Occipital lobe (tissue), 1 donor: ENCODE measurements at regions not wholly inside any gene's neighbourhood (a gene's known extent, or its start where the extent isn't known, plus 50 kb on each side); places are given as distances from the start of the nearest gene placed in this dataset.
"Not testable (repeated sequence)": the region's sequence is repeated elsewhere in the genome, so short reads cannot be mapped to it uniquely, and the experiment has no call there.

Experiments
- DNase-seq: peaks from one replicate; lab custom pipeline; 2025; lab: John Stamatoyannopoulos, UW

DNA sequence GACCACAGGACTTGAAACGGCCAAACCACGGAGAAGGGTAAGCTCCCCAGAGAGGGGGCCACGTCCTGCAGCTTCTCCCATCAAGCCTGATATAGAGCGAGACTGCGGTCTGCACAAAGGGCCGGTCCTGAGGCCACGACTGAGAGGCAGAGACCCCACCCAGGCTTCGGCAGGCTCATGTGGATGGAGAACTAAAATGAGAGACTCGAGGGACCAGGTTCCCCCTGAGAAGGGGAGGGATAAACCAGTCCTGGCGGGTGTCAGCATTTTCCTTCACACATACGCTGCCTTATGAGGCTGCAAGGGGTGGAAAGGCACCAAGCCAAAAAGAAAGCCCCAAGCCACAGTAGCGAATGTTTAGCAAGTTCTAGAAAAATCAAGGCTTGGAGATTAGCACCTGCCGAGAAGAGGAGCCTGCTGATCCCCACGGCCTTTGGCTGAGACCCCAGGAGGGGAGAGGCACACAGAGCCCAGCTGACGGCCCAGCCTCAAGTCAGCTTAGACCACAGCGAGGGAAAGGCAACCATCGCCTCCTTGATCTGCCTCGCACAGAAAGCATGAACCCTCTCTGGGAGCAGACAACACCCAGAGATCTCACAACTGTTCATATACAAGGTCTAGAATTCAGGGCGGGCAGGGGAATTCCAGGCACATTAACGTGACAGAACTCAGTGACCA lies 92.6 kb upstream of the RNF32 start:
- no peak for DNase-seq

DNA sequence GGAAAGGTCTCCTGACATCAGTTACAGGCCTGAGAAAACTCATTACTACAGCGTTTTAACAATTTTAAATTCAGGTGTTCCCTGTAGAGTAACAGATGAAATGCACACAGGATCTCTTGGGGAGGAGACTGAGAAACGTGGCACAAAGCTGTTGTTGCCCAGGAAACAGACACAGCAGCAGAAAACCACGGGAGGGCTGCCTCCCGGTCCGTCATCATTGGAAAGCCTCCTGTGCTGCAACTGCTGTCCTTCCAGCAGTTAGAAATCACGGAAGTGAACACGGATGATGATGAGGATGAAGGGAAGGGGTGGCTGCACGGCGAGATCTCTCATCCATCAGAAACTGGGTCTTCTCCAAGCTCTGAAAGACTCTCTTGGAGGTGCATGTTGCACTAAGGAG lies 94.6 kb upstream of the RNF32 start:
- DNase-seq, result no peak

DNA sequence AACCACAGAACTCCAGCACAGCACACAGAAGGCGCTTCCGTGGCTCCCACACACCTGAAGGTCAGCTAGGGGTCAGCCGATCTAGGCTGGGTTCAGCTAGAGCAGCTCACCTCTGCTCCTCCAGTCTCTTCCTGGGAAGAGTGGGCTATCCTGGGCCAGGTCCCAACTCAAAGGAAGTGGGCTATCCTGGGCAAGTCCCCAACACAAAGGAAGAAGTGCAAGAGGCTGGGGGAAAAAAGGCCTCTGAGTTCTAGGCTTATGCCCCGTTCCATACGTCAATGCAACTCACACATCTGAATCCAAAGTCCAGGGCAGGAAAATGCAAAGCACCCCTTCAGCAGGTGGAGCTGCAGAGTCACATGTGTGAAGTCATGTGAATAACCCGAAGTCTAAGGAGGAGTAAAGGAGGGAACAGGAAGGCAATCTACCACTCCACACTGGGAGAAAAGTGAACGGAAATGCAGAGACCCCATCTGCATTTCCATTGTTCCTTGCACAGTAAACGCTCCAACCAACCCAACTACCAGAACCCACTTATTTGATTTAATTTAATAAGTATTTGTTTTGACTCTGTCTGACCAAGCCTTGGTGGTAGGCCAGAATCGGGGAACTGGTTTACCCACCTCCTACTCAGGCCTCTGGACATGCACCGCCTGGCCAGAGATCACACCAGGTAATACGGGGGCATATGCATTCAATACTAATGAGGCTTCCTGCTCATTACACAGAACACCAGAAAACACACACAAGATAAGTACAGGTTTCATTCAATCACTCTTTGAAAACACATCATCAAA lies 95.5 kb upstream of the RNF32 start:
- DNase-seq, result no peak

DNA sequence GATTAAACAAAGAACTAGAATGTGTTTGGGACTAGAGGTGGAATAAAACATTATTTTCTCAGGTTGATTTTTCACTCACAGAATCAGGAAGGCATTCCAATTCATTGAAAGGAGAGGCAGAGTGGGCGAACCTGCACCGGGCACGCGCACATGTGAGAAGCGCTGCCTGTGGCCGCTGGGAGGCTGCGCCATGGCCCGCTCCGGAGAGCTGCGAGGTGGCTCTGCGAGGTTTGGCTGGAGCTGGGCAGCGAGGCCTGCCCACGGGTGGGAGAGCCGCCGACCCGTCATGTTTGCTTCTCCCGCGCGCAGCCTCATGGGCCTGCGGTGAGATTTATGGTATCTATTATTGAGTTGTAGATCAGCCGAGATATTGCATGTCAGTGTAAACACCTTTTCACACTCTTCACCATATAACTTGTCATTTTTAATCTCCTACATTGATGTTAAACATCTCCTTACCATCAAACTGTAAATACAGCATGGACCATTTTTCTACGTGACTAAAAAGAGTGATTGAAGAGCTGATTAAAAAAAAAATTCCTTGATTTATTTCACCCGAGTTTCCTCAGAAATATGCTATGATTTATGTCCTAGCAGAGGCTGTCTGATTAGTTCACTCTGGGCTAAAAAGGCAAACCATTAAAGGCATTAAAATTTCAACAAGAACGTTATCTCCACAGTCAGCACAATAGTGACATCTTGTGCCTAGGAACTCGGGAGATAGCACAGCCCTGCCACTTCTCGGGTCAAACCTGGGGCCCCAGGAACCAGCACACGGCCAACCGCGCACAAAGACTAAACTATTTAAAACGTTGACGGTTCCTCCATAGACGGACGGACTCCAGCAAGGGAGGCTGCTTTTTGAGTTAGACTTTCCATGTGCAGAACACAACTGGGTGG lies 96.6 kb upstream of the RNF32 start:
- no peak for DNase-seq

DNA sequence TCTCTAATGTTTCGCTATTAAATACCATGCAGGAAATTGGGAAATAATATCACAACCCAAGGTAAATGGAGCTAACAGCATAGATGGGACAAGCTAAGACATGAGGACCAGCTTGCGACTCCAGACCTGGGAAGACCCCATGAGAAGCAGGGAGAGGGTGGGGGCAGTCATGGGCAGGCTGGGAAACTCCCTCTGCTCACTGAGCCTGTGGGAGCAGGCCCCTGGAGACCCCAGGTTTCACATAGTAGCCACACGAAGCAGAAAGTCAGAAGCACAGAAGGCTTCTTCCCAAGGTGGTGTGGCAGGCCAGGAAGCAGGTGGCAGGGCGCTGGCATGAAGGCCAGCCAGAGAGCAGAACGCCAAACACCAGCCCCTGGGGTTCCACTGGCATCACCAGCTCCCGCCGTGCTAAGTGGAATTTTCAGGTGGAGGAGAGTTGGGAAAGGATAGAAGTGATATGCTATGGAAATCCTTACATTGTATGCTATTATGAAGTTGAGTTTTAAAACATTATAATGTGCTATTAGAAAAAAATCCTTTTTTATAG lies 99.9 kb upstream of the RNF32 start:
- DNase-seq, result no peak

DNA sequence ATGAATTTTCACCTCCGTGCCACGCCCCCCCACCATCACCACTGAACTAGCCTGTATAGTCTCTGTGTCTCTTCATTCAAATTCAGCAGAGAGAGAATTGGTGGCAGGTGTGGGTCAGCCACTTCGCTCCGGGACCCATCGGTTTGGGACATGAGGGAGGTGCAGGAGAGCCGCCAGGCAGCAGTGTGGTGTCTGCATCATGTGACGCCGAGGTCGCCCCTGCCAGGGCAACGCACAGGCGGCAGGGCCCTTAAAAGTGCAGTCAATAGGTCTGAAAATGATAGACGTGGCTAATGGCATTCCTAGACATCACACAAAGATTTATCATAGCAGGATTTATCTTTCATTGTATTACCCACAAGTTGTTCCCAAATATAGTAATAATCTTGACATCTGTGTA lies 100.6 kb upstream of the RNF32 start:
- DNase-seq, result no peak

DNA sequence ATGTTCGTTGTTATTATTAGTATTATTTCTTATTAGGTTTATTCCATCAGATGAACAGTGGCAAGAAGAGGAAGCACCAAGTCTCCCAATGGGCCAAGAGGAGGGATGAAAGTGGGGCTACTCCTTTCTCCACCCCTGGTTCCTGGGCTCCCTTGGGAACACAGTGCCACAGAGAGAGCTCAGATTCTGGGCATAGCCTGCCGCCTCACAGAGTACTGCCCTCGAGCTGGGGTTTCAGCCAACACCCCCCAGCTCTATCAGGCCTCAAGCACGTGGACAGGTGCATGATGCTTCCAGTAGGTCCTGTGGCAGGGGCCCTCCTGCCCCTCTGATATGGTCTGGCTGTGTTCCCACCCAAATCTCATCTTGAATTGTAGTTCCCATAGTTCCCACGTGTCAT lies 103.6 kb upstream of the RNF32 start:
- no peak for DNase-seq

DNA sequence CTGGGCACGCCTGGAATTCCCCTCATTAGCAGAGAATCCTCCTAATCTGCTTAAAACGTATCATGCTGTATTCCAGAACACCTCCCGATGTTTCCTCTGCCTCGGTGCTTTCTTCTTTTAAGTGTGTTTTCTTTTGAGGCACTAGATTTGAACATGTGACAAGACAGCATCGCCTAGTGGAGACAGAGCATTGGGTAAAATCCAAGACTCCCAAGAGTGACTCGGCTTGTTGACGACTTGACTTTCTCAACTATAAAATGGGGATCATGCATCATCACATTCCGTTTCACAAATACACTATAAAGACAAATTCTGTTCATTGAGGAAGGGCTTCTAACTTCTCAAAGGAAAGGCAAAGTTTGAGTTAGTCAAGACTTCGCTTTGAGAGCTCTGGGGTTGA lies 105.6 kb upstream of the RNF32 start:
- no peak for DNase-seq

DNA sequence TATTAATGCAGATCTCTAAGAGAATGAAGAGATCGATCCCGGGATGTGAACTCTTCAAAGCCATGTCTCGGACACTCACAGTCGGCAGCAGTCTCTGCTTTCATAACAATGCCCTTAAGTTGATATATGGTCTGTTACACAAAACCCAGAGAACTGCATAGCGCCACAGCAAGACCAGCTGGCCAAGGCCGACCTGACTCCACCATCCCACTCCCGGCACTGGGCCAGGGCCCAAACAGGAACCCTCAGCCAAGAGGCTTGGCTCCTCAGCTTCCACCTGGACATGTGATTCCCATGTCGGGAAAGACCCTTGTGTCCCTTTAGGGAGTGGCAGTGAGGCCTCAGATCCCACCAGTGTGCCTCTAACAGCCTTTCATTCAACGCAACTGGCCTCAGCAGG lies 106.6 kb upstream of the RNF32 start:
- no peak for DNase-seq

DNA sequence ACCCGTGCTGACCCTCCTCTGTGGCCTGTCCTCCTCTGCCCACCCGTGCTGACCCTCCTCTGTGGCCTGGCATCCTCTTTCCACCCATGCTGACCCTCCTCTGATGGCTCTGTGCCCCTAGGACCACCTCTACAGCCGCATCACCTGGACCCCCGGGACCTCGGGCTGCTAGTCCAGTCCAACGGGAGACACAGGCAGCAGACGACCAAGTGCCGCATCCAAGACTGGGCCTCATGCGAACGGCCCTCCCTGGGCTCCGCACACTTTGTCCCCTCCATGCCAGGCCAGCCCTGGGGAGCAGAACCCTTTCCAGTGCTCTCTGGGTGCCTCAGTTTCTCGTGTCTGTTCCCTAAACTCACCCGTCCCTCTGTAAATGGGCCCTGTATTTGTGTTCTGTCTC lies 107.2 kb upstream of the RNF32 start:
- no peak for DNase-seq

DNA sequence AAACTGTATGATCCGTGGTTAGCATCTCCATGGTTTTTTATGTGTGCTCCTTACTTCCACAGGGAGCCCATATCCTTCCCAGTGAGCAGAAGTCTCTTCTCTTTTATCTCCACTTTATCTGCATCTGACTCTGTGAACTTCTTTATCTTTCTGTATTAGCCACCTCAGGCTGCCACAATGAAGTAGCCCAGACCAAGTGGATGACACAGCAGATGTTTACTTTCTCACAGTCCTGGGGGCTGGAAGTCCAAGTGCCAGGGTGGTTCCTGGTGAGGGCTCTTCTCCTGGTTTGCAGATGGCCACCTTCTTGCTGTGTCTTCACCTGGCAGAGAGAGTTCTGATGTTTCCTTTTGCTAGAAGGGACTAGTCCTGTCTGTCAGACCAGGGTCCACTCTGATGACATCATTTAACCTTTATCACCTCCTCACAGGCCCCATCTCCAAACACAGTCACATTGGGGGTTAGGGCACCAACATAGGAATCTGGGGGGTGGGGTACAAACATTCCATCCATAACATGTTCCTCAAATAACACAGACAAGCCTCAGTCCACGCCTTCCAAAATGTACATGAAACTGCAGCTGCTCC lies 108.5 kb upstream of the RNF32 start:
- no peak for DNase-seq

DNA sequence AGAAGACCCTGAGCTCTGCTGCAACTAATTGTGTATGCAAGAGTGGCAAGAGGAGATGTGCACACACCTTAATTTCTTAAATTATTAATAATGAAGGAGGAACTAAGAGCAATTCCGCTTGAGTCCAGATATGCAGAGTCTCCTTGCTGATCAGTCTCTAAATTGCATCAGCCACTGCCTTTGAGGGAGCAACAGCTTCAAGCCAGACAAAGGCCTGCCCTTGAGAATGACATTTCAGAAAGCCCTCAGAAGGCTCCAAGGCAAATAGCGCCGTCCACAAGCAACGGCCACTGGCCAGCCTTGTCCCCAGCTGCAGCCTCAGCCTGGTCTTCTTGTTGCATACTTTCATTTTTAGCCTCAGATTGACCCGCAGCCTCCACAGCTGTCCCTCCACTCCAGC lies 110.6 kb upstream of the RNF32 start:
- no peak for DNase-seq

DNA sequence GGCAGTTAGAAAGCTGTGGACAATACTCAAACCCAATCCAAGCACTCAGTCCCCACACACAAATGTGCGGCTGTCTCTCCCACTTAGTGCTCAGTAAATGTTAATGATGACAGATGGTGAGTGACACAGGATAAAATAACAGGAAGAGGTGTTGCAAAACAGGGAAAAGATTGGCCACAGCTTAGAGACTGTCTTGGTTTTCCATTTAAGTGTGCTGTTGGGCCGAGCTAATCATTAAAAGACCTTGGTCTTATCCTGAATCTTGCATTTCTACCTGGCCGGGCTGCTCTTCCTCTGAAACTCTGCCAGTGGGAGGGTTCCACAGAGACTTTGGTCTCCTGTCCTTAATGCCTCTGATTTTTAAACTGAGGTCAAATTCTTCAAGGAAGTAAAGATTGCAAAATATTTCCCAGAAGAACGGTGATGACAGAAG lies 113.1 kb upstream of the RNF32 start:
- no peak for DNase-seq

DNA sequence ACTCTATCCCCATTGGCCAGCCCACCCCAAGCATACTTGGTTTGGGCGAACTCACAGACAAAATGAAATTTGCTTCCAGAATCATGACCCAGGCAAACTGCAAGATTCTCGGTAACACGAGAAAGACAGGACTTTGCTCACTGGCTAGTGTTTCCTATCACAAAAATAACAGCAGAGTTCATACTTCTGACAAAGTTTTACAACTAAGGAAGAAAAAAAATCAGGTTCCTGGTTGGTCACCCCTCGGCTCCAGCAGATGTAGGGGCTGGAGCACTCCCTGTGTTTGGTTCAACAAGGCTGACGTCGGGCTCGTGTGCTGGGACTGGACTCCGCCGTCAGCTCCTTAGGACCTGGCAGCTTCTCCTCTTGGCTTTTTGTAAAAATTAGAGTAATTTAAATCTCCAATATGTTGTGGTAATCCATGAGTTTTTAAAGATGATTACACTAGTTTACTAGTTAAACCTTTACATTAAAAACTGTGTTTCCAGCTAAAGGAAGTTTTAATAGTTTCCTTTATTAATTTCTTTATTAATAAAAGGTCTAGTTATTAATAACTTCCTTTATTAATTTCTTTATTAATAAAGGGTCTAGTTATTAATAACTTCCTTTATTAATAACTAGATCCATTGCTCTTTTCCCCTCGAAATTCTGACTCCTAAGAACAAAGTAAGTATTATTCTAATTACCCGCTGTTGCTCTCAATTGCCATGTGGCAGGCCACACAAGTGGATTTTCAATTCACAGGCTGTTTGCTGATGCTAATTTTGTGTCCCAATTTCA lies 115.6 kb upstream of the RNF32 start:
- no peak for DNase-seq

DNA sequence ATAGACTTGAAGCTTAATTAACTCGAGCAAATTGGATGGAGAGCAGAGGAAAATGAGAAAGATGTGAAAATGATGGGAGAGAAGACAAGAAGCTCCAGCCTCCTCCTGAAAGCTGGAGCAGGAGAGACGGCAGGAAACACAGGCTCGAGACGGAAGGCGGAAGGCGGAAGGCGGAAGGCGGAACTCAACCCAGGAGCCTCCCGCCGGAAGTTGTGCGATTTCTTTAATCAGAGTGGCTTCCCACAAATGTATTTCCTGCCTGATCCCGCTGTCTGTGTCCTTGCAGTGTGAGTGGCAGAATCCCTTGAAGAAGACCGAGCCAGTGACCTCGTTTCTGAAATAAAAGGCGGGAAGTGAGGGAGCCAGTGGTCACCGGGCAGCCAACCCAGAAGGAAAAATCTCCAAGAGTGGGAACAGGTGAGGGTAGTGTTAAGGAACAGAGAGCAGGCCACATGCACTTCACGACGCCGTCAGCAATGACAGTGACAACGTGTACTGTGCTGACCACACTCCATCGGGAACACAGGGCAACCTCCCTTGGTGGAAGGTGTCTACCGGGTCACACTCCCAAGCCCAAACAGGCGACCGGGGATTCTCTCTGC lies 117.0 kb upstream of the RNF32 start:
- DNase-seq, result no peak

DNA sequence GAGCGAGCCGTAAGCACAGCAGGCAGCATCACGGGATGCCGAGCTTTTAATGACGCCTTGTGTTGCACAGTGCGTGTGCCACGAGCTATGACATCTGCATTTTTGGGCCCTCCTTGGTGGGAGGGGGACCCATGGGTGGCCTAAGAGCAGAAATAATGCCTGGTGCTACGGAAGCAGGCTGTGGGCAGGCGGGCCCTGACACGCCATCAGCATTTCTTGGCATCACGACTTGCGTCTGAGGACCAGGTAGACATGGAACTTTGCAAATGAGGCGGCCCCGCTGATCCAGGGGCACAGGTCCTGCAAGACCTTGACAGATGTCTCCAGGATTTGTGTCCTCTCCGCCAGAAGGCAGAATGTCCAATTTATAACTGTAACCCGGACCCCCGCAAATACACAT lies 117.8 kb upstream of the RNF32 start:
- DNase-seq, result no peak

DNA sequence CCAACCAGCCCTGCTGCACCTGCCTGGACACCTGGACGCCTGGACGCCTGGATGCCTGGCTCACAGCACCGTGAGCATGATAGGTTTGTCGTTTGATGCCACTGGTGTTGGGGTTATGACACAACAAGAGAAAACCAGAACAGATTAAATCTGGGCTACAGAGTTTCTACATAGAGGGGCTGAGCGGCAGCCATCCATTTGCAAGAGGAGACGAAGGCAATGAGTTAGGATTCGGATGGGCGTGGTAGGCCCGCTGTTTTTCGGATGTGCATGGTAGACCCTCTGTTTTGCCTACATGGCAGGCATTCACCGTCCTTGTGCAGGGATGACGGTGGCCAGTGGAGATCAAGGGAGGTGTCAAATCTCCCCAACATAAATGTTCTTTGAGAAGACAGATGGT lies 121.5 kb upstream of the RNF32 start:
- DNase-seq, result no peak

DNA sequence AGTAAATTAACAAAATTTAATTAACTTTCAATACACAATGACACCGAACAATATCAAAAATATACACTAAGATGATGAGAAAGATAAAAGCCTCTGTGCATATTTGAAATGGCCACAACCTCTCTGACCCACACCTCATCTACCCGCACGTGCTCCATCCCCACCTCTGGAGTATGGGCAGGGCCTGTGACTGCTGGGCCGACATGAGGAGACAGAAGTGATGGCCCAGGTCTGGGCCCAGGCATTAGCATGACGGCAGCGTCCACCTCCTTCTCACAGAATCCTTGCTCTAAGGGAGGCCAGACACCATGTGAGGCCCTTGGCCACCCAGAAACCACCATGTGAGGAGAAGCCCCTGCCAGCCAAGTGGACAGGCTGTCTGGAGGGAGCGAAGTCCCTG lies 122.1 kb upstream of the RNF32 start:
- no peak for DNase-seq

DNA sequence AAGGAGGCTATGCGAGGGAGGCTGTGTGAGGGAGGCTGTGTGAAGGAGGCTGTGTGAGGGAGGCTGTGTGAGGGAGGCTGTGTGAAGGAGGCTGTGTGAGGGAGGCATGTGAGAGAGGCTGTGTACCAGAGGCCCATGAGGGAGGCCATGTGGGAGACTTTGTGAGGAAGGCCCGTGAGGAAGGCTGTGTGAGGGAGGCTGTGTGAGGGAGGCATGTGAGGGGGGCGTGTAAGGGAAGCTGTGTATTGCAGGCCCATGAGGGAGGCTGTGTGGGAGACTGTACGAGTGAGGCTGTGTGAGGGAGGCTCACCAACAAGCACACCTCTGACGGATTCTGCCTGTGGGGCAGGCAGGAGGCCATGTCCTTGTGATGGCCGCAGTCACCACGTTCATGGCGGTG lies 122.7 kb upstream of the RNF32 start:
- DNase-seq, result not testable (repeated sequence)

DNA sequence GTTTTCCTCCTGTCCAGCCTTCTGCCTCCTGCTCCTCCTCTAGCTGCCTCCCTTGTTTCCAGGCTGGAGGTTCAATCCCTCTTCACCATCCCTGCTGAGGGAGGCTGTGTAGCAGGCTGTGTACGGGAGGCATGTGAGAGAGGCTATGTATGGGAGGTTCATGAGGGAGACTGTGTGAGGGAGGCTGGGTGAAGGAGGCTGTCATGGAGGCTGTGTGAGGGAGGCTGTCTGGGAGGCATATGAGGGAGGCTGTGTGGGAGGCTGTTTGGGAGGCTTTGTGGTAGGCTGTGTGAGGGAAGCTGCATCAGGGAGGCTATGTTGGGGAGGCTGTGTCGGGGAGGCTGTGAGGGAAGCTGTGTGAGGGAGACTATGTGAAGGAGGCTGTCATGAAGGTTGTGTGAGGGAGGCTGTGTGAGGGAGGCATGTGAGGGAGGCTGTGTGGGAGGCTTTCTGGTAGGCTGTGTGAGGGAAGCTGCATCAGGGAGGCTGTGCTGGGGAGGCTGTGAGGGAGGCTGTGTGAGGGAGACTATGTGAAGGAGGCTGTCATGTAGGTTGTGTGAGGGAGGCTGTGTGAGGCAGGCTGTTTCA lies 123.7 kb upstream of the RNF32 start:
- no peak for DNase-seq
